CD4-positive, alpha-beta memory T cell (primary cell): ENCODE measurements at regions not wholly inside any gene's neighbourhood (a gene's known extent, or its start where the extent isn't known, plus 50 kb on each side); places are given as distances from the start of the nearest gene placed in this dataset.

Experiments
- CTCF ChIA-PET: fragments of 350-600 bp; sonication (Branson Sonifier 250); formaldehyde crosslinking; loops from one replicate; lab custom pipeline; 2021; ENCODE audit warnings: inconsistent platforms; ENCODE audit not compliant: partially characterized antibody; lab: Charles Lee
- POLR2A ChIA-PET: fragments of 350-600 bp; sonication (Branson Sonifier 250); formaldehyde crosslinking; loops from one replicate; lab custom pipeline; 2021; ENCODE audit not compliant: partially characterized antibody; lab: Charles Lee
- DNase-seq, 5 donors: peaks; one replicate each; pipeline versions ENCODE4 v3.0.0 to v3.0.0-alpha.2; 2020 to 2022; ENCODE audit warnings: mixed read lengths in 1 of 5
- H3K27ac ChIP-seq: one replicate; pipeline ENCODE4 v1.7.0; 2013; ENCODE audit warnings: low read depth, low read length
- H3K27me3 ChIP-seq: 2 replicates; pipeline ENCODE4 v1.7.0; 2013; ENCODE audit warnings: mild to moderate bottlenecking, low read length, moderate library complexity; ENCODE audit not compliant: insufficient read depth
- H3K36me3 ChIP-seq: 2 replicates; pipeline ENCODE4 v1.7.0; 2013; ENCODE audit warnings: mild to moderate bottlenecking, low read length, moderate library complexity; ENCODE audit not compliant: insufficient read depth
- H3K4me1 ChIP-seq: 2 replicates; pipeline ENCODE4 v1.7.0; 2013; ENCODE audit warnings: mild to moderate bottlenecking, low read length, moderate library complexity; ENCODE audit not compliant: insufficient read depth
- H3K4me3 ChIP-seq, 2 donors: one replicate each; pipeline ENCODE4 v1.7.0; 2013; ENCODE audit warnings: low read length in 2 of 2, mild to moderate bottlenecking in 1 of 2
- H3K9me3 ChIP-seq, 2 donors: one replicate each; pipeline ENCODE4 v1.7.0; 2013; ENCODE audit warnings: low read length in 2 of 2, control low read depth in 1 of 2; ENCODE audit not compliant: control insufficient read depth in 1 of 2
- H3K27ac Mint-ChIP-seq, 7 donors: one replicate each; pipeline ENCODE4 v1.8.0; 2020 to 2021; ENCODE audit warnings: mixed read lengths in 7 of 7, mild to moderate bottlenecking in 6 of 7, inconsistent platforms in 3 of 7, moderate library complexity in 3 of 7
- H3K27me3 Mint-ChIP-seq, 2 donors: one replicate each; pipeline ENCODE4 v1.8.0; 2020 to 2021; ENCODE audit warnings: mixed read lengths in 2 of 2
- H3K36me3 Mint-ChIP-seq, 2 donors: one replicate each; pipeline ENCODE4 v1.8.0; 2020 to 2021; ENCODE audit warnings: mixed read lengths in 2 of 2, inconsistent platforms in 1 of 2, mild to moderate bottlenecking in 1 of 2
- H3K4me1 Mint-ChIP-seq, 4 donors: one replicate each; pipeline ENCODE4 v1.8.0; 2020 to 2021; ENCODE audit warnings: mixed read lengths in 4 of 4, mild to moderate bottlenecking in 1 of 4
- H3K4me3 Mint-ChIP-seq, 8 donors: one replicate each; pipeline ENCODE4 v1.8.0; 2020 to 2021; ENCODE audit warnings: mixed read lengths in 8 of 8, mild to moderate bottlenecking in 7 of 8, moderate library complexity in 6 of 8, inconsistent platforms in 3 of 8
- H3K9me3 Mint-ChIP-seq, 8 donors: one replicate each; pipeline ENCODE4 v1.8.0; 2020 to 2021; ENCODE audit warnings: mixed read lengths in 8 of 8, mild to moderate bottlenecking in 5 of 8, inconsistent platforms in 3 of 8, moderate library complexity in 1 of 8
- intact Hi-C: fragments of 100-400 bp; cut with micrococcal nuclease; formaldehyde crosslinking; loops from one replicate; pipeline ENCODE4 v1.15.1; 2023

DNA sequence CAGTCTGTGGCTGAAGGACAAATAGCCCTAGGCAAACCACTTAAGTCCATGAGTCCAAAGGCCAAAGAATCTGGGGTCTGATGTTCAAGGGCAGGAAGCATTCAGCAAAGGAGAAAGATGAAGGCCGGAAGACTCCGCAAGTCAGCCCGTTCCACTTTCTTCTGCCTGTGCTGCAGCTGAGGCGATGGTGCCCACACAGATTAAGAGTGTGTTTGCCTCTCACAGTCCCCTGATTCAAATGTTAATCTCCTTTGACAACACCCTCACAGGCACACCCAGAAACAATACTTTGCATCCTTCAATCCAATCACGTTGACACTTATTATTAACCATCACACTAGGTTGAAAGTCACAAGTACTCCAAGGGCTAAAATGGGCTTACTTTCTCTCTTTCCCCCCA, 605.4 kb upstream of the GNPDA2 start:
- no peak overlapping the region for H3K27ac Mint-ChIP-seq
- POLR2A ChIA-PET = no interaction called here
- no peaks in the 10 kb centered on the region for H3K36me3 Mint-ChIP-seq
- no peaks in the 10 kb centered on the region for H3K4me1 Mint-ChIP-seq
- H3K4me3 ChIP-seq = no peak overlapping the region
- H3K4me1 ChIP-seq = no peaks in the 10 kb centered on the region
- intact Hi-C loops = no loop called here
- no peaks in the 10 kb centered on the region for H3K9me3 ChIP-seq
- CTCF ChIA-PET = no interaction called here
- H3K27ac ChIP-seq = no peak overlapping the region
- no peaks in the 10 kb centered on the region for H3K27me3 Mint-ChIP-seq
- no peaks in the 10 kb centered on the region for H3K36me3 ChIP-seq
- DNase-seq = no peak
- no peak overlapping the region for H3K4me3 Mint-ChIP-seq
- peaks cover 2 to 14% (median 8%) of the 10 kb centered on the region in 8 donors for H3K9me3 Mint-ChIP-seq
- H3K27me3 ChIP-seq = no peaks in the 10 kb centered on the region

GRCh38 chr4:45327544-45327943, 601.2 kb upstream of the GNPDA2 start:
- Mint-ChIP-seq H3K9me3 (peaks cover 2 to 23% (median 12%) of the 10 kb centered on the region in 8 donors), H3K27me3 (no peaks in the 10 kb centered on the region), H3K36me3 (no peaks in the 10 kb centered on the region), H3K4me3 (no peak overlapping the region), H3K27ac (no peak overlapping the region), H3K4me1 (no peaks in the 10 kb centered on the region)
- POLR2A ChIA-PET = no interaction called here
- no peaks in the 10 kb centered on the region for H3K36me3 ChIP-seq
- no peaks in the 10 kb centered on the region for H3K4me1 ChIP-seq
- no peak overlapping the region for H3K27ac ChIP-seq
- intact Hi-C loops = no loop called here
- H3K27me3 ChIP-seq = no peaks in the 10 kb centered on the region
- CTCF ChIA-PET = no interaction called here
- peaks cover 0 to 5% of the 10 kb centered on the region in 2 donors for H3K9me3 ChIP-seq
- H3K4me3 ChIP-seq = no peak overlapping the region
- no peak for DNase-seq

DNA sequence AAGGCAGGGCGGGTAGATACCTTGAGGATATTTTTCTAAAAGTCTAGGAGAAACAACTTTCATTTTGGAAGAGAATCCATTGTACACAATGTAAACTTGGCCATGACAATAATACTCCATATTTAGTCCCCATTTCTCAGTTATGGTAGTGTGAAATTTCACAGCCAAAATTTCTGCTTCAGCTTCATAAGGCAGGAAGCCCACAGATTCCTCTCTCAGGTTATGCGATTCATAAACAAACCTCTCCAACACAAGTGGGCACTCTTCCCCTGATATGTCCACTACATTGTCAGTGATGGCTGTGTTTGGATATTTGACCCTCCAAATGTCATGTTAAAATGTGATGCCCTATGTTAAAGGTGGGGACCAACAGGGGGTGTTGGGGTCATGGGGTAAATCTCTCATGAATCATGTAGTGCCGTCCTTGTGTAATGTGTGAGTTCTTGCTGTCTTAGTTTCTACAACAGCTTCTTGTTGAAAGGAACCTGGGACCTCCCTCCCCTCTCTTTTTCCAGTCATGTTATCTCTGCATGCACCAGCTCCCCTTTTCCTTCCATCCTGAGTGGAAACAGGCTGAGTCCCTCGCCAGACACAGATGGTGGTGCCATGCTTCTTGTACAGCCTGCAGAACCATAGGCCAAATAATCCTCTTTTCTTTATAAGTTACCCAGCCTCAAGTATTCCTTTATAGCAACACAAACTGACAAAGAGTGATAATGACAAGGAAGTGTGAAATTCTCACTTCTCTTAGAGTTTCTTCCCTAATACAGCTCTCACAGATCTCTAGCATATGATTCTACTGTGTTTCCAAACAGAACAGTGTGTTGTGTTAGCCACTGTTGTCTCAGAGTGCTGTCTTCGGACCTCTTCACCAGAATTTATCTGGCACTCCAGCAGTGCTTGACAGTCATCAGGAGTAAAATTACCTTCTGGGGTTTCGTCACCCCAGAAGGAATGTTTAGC, 598.4 kb upstream of the GNPDA2 start:
- H3K4me1 ChIP-seq = no peaks in the 10 kb centered on the region
- intact Hi-C loops = no loop called here
- H3K4me3 Mint-ChIP-seq = no peak overlapping the region
- H3K4me1 Mint-ChIP-seq = no peaks in the 10 kb centered on the region
- ChIA-PET POLR2A (no interaction called here), CTCF (interaction anchor here (0.6 kb wide), 1 partner anchor 38 kb away, joined by 4 read pairs; no protein-coding TSS in a partner anchor)
- H3K27me3 ChIP-seq = no peaks in the 10 kb centered on the region
- no peaks in the 10 kb centered on the region for H3K27me3 Mint-ChIP-seq
- H3K36me3 ChIP-seq = no peaks in the 10 kb centered on the region
- no peak overlapping the region for H3K27ac Mint-ChIP-seq
- H3K9me3 Mint-ChIP-seq = peaks cover 4 to 20% (median 8%) of the 10 kb centered on the region in 8 donors
- no peak for DNase-seq
- peaks cover 0 to 5% of the 10 kb centered on the region in 2 donors for H3K9me3 ChIP-seq
- H3K36me3 Mint-ChIP-seq = no peaks in the 10 kb centered on the region
- no peak overlapping the region for H3K4me3 ChIP-seq
- H3K27ac ChIP-seq = no peak overlapping the region

- DNase-seq = no peak
- intact Hi-C loops = no loop called here
- Mint-ChIP-seq H3K9me3 (peaks cover 2 to 21% (median 8%) of the 10 kb centered on the region in 8 donors), H3K27me3 (no peaks in the 10 kb centered on the region), H3K4me1 (no peaks in the 10 kb centered on the region), H3K36me3 (no peaks in the 10 kb centered on the region), H3K27ac (no peak overlapping the region), H3K4me3 (no peak overlapping the region)
- H3K27me3 ChIP-seq = no peaks in the 10 kb centered on the region
- H3K9me3 ChIP-seq = peaks cover 0 to 5% of the 10 kb centered on the region in 2 donors
- ChIA-PET CTCF (no interaction called here), POLR2A (no interaction called here)
- no peak overlapping the region for H3K4me3 ChIP-seq
- no peak overlapping the region for H3K27ac ChIP-seq
- H3K36me3 ChIP-seq = no peaks in the 10 kb centered on the region
- H3K4me1 ChIP-seq = no peaks in the 10 kb centered on the region
Measured at GRCh38 chr4:45323453-45324058, 597.2 kb upstream of the GNPDA2 start.

- Histone ChIP-seq H3K27me3 (no peaks in the 10 kb centered on the region), H3K4me3 (no peak overlapping the region), H3K27ac (no peak overlapping the region), H3K4me1 (no peaks in the 10 kb centered on the region), H3K9me3 (no peaks in the 10 kb centered on the region), H3K36me3 (no peaks in the 10 kb centered on the region)
- DNase-seq = no peak
- Mint-ChIP-seq H3K9me3 (peaks cover 0 to 16% (median 4%) of the 10 kb centered on the region in 8 donors), H3K4me3 (no peak overlapping the region), H3K36me3 (no peaks in the 10 kb centered on the region), H3K27me3 (no peaks in the 10 kb centered on the region), H3K27ac (no peak overlapping the region), H3K4me1 (no peaks in the 10 kb centered on the region)
- intact Hi-C loops = no loop called here
- CTCF ChIA-PET = no interaction called here
- POLR2A ChIA-PET = no interaction called here
Measured at GRCh38 chr4:45317739-45318138, 591.4 kb upstream of the GNPDA2 start.

DNA sequence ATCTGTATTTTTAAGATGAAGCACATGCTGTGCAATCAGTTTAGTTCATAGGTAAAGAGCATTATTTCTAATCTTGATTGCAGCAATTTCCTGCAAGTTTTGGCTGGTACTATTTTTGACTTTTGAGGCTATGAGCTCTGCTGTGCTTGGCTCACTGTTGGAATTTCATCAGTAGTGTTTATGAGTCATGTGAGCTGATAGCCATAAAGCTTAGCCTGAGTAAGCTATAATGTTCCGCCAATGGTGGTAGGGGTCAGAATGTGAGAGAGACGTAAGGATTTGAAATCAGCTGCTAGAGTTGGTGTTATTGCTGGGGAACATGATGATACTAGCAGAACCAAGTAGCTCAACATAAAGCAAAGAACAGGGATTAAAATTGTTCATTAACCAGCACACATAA, 590.9 kb upstream of the GNPDA2 start:
- POLR2A ChIA-PET = no interaction called here
- no peak for DNase-seq
- Histone ChIP-seq H3K27me3 (no peaks in the 10 kb centered on the region), H3K36me3 (no peaks in the 10 kb centered on the region), H3K4me1 (no peaks in the 10 kb centered on the region), H3K9me3 (no peaks in the 10 kb centered on the region), H3K27ac (no peak overlapping the region), H3K4me3 (no peak overlapping the region)
- H3K27ac Mint-ChIP-seq = no peak overlapping the region
- H3K9me3 Mint-ChIP-seq = peaks cover 0 to 16% (median 4%) of the 10 kb centered on the region in 8 donors
- H3K4me3 Mint-ChIP-seq = no peak overlapping the region
- no peaks in the 10 kb centered on the region for H3K27me3 Mint-ChIP-seq
- CTCF ChIA-PET = no interaction called here
- H3K4me1 Mint-ChIP-seq = no peaks in the 10 kb centered on the region
- H3K36me3 Mint-ChIP-seq = no peaks in the 10 kb centered on the region
- intact Hi-C loops = no loop called here

DNA sequence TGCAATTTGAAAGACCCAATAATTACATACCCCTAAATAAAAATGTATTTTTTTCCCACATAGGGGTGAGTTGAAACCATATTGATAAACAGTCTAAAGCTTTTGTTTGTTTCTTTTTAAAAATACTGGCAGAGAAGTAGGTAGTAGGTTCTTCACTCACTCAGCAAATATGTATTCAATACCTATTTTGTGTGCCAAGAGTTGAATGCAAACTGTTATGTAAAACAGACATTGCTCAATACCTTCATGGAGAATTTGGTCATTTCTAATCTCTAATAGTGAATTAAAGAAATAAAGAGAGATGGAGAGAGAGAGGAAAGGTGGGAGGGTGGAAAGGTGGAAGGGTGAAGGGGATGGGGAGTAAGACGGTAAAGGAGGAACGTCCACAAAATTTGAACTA, 589.9 kb upstream of the GNPDA2 start:
- no peak for DNase-seq
- ChIA-PET CTCF (no interaction called here), POLR2A (no interaction called here)
- H3K27ac Mint-ChIP-seq = no peak overlapping the region
- H3K4me1 Mint-ChIP-seq = no peaks in the 10 kb centered on the region
- no peak overlapping the region for H3K4me3 Mint-ChIP-seq
- Histone ChIP-seq H3K4me3 (no peak overlapping the region), H3K4me1 (no peaks in the 10 kb centered on the region), H3K27me3 (no peaks in the 10 kb centered on the region), H3K27ac (no peak overlapping the region), H3K9me3 (no peaks in the 10 kb centered on the region), H3K36me3 (no peaks in the 10 kb centered on the region)
- no peaks in the 10 kb centered on the region for H3K27me3 Mint-ChIP-seq
- intact Hi-C loops = no loop called here
- no peaks in the 10 kb centered on the region for H3K36me3 Mint-ChIP-seq
- H3K9me3 Mint-ChIP-seq = peaks cover 3 to 21% (median 5%) of the 10 kb centered on the region in 8 donors
